A673 (cell line): ENCODE measurements at regions not wholly inside any gene's neighbourhood (a gene's known extent, or its start where the extent isn't known, plus 50 kb on each side); places are given as distances from the start of the nearest gene placed in this dataset.

Experiments
- CTCF ChIP-seq: fragments of 300-800, 200-600 bp; sonication (generic); conservative IDR thresholded peaks from 2 replicates; pipeline ENCODE4 v1.5.1; 2017; ENCODE audit warnings: low read depth, mild to moderate bottlenecking, antibody characterized with exemption, low read length, moderate library complexity, mixed read lengths
- EZH2 ChIP-seq: fragments of 200-600 bp; sonication (generic); IDR thresholded peaks from 2 replicates; pipeline ENCODE4 v1.6.1; 2017; ENCODE audit warnings: borderline replicate concordance, low read depth, mild to moderate bottlenecking, mixed read lengths, antibody characterized with exemption, low read length; ENCODE audit not compliant: poor library complexity, severe bottlenecking

DNA sequence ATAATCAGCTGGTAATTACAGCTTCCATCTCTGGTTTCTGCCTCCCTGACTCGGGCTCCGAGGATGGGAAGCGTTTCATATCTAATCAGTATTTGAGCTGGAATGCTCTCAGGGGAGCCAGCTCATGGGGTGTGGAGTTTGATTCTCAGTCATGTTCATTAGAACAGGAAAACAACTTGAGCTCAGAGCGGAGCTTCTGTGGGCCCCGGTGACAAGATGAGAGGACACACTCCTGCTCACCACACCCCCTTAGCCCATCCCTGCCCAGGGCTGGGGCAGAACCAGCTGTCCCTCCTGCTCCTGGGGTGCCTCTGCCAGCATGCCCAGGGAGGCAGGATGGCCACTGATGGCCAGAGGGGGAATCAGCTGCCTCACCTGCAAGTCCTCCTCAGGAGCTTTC lies 726.0 kb downstream of the PTPRU start:
- TF ChIP-seq CTCF: no peak
- no peak for TF ChIP-seq EZH2
